A673 (cell line): ENCODE measurements at regions not wholly inside any gene's neighbourhood (a gene's known extent, or its start where the extent isn't known, plus 50 kb on each side); places are given as distances from the start of the nearest gene placed in this dataset.

Experiments
- BruUV-seq: library from RNA; stranded (reverse); fragments of 400-500 nt; replicated peaks from 2 replicates; lab custom pipeline; 2021; lab: Mats Ljungman, UMichigan
- CTCF ChIA-PET: fragments of 300-600 bp; sonication (Branson Sonifier 250); formaldehyde crosslinking; loops from one replicate; lab custom pipeline; 2022; ENCODE audit warnings: antibody characterized with exemption; lab: Charles Lee
- POLR2A ChIA-PET: fragments of 300-600 bp; sonication (Branson Sonifier 250); formaldehyde crosslinking; loops from one replicate; lab custom pipeline; 2022; ENCODE audit warnings: antibody characterized with exemption; ENCODE audit not compliant: low non-redundant PET; lab: Charles Lee
- DNase-seq: peaks from one replicate; pipeline ENCODE4 v3.0.0-alpha.2; 2015; ENCODE audit warnings: low spot score
- H3K27ac ChIP-seq: fragments of 200-600 bp; sonication (generic); 2 replicates; pipeline ENCODE4 v1.5.1; 2016; ENCODE audit warnings: mixed run types, low read depth, mild to moderate bottlenecking, mixed read lengths, antibody characterized with exemption, low read length; ENCODE audit not compliant: poor library complexity, severe bottlenecking
- H3K27me3 ChIP-seq: fragments of 200-600 bp; sonication (generic); replicated peaks from 2 replicates; pipeline ENCODE4 v1.6.1; 2017; ENCODE audit warnings: mixed run types, low read depth, mild to moderate bottlenecking, mixed read lengths, antibody characterized with exemption, low read length; ENCODE audit not compliant: insufficient read depth, poor library complexity
- H3K36me3 ChIP-seq: fragments of 200-600 bp; sonication (generic); 2 replicates; pipeline ENCODE4 v1.6.1; 2016; ENCODE audit warnings: mixed run types, mild to moderate bottlenecking, mixed read lengths, antibody characterized with exemption, low read length; ENCODE audit not compliant: insufficient read depth, poor library complexity, severe bottlenecking
- H3K4me1 ChIP-seq: fragments of 200-600 bp; sonication (generic); 2 replicates; pipeline ENCODE4 v1.6.1; 2017; ENCODE audit warnings: mixed run types, mild to moderate bottlenecking, mixed read lengths, antibody characterized with exemption, low read length; ENCODE audit not compliant: insufficient read depth, poor library complexity, severe bottlenecking
- H3K4me3 ChIP-seq: fragments of 200-600 bp; sonication (generic); 2 replicates; pipeline ENCODE4 v1.5.1; 2016; ENCODE audit warnings: low read depth, mixed run types, mild to moderate bottlenecking, mixed read lengths, low read length; ENCODE audit not compliant: poor library complexity, severe bottlenecking
- H3K9me3 ChIP-seq: fragments of 200-600 bp; sonication (generic); 2 replicates; pipeline ENCODE4 v1.6.1; 2016; ENCODE audit warnings: mixed run types, low read depth, mild to moderate bottlenecking, mixed read lengths, antibody characterized with exemption, low read length; ENCODE audit not compliant: poor library complexity, severe bottlenecking
- EZH2 ChIP-seq: fragments of 200-600 bp; sonication (generic); IDR thresholded peaks from 2 replicates; pipeline ENCODE4 v1.6.1; 2017; ENCODE audit warnings: borderline replicate concordance, low read depth, mild to moderate bottlenecking, mixed read lengths, antibody characterized with exemption, low read length; ENCODE audit not compliant: poor library complexity, severe bottlenecking
- intact Hi-C: fragments of 100-400 bp; cut with micrococcal nuclease; formaldehyde crosslinking; loops from one replicate; pipeline ENCODE4 v1.10.0; 2022; ENCODE audit not compliant: unreplicated experiment
- TF ChIP-seq, protein P1 (sequence below): fragments of 300-800, 200-600 bp; sonication (generic); conservative IDR thresholded peaks from 2 replicates; pipeline ENCODE4 v1.5.1; 2017; ENCODE audit warnings: low read depth, mild to moderate bottlenecking, antibody characterized with exemption, low read length, moderate library complexity, mixed read lengths

DNA sequence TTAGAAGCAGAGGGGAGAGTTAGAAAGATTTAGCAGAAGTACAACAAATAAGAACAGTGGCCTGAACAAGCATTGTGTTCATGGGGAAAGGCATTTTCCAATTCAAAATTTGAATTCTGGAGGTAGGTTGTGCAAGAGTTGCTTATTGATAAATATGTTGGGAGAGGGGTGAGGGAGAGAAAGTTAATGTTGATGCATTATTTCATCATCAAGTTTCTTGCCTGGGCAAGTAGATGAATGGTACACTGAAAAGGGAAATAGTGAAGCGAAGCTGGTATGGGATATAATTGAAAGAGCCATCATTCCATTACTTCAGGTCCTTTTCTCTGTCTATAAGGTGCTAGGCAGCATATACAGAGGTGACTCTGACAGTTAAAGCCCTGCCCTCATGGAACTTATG, 288.9 kb upstream of the GBE1 start:
- H3K27me3 ChIP-seq: no peaks in the 10 kb centered on the region
- ChIA-PET CTCF (no interaction called here), POLR2A (no interaction called here)
- TF ChIP-seq, protein P1, sequence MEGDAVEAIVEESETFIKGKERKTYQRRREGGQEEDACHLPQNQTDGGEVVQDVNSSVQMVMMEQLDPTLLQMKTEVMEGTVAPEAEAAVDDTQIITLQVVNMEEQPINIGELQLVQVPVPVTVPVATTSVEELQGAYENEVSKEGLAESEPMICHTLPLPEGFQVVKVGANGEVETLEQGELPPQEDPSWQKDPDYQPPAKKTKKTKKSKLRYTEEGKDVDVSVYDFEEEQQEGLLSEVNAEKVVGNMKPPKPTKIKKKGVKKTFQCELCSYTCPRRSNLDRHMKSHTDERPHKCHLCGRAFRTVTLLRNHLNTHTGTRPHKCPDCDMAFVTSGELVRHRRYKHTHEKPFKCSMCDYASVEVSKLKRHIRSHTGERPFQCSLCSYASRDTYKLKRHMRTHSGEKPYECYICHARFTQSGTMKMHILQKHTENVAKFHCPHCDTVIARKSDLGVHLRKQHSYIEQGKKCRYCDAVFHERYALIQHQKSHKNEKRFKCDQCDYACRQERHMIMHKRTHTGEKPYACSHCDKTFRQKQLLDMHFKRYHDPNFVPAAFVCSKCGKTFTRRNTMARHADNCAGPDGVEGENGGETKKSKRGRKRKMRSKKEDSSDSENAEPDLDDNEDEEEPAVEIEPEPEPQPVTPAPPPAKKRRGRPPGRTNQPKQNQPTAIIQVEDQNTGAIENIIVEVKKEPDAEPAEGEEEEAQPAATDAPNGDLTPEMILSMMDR: no peak
- no peak for TF ChIP-seq EZH2
- no TSS peak for BruUV-seq
- H3K4me3 ChIP-seq: no peak overlapping the region
- no peaks in the 10 kb centered on the region for H3K4me1 ChIP-seq
- no peak for DNase-seq
- H3K27ac ChIP-seq: no peak overlapping the region
- no peaks in the 10 kb centered on the region for H3K36me3 ChIP-seq
- intact Hi-C loops: no loop called here
- no peaks in the 10 kb centered on the region for H3K9me3 ChIP-seq

DNA sequence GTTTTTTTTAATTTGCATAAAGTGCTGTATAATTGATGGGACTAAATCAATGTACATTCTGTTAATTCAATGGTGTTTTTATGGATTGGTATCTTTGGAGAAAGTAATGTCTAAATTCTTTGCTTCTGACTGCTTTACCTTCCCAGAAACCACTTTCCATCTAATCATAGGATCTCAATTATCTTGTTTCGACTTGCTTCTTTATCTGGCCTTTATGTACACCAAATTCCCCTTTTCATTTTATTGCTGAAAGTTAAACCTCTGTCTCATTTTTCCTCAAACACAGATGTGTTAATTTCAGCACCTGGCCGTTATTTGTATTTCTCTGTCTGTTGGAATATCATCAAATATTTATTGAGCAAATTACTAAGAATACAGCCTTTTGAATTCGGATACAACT, 287.3 kb upstream of the GBE1 start:
- H3K4me3 ChIP-seq: no peak overlapping the region
- no peaks in the 10 kb centered on the region for H3K27me3 ChIP-seq
- ChIA-PET POLR2A (no interaction called here), CTCF (no interaction called here)
- BruUV-seq: no TSS peak
- H3K9me3 ChIP-seq: no peaks in the 10 kb centered on the region
- DNase-seq: no peak
- H3K27ac ChIP-seq: no peak overlapping the region
- no peak for TF ChIP-seq EZH2
- no peaks in the 10 kb centered on the region for H3K4me1 ChIP-seq
- no peaks in the 10 kb centered on the region for H3K36me3 ChIP-seq
- intact Hi-C loops: no loop called here

DNA sequence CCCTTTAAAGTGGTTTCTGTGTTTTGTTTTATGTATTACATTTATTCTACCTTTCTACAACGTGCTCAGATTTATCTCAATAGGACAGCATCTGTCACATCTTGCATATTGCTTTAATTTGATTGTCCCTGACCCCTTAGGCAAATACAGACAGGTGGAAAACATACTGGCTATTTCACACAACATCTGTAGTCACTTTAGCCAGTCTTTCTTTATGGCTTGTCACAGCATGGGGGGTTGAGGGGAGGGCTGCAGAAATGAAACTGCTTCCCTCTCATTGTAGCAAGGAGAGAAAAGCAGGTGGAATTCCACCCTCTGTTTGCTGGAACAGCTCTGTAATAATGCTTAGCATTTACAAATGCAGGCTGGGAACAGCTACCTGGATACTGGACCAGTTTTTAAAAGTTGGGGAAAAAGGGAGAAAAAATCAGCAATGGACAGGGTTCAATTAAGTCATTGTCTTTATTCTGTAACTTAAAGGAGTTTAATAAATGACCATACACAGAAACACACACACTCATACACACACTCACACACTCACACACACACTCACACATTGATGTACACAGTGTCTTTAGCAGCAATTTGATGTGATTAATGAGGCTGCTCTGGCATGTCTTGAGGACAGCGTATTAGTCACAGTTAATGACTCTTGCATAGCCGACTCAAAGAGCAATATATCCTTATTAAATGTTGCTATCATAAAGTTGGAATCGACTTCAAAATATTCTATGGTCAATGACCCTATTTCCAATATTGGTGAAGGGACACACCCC, 283.7 kb upstream of the GBE1 start:
- CTCF ChIA-PET: no interaction called here
- Histone ChIP-seq H3K9me3 (no peaks in the 10 kb centered on the region), H3K4me3 (no peak overlapping the region), H3K36me3 (no peaks in the 10 kb centered on the region), H3K27ac (no peak overlapping the region), H3K27me3 (no peaks in the 10 kb centered on the region), H3K4me1 (no peaks in the 10 kb centered on the region)
- POLR2A ChIA-PET: no interaction called here
- DNase-seq: peak; percentile 14
- TF ChIP-seq, protein P1: no peak
- TF ChIP-seq EZH2: no peak
- intact Hi-C loops: no loop called here
- BruUV-seq: no TSS peak

DNA sequence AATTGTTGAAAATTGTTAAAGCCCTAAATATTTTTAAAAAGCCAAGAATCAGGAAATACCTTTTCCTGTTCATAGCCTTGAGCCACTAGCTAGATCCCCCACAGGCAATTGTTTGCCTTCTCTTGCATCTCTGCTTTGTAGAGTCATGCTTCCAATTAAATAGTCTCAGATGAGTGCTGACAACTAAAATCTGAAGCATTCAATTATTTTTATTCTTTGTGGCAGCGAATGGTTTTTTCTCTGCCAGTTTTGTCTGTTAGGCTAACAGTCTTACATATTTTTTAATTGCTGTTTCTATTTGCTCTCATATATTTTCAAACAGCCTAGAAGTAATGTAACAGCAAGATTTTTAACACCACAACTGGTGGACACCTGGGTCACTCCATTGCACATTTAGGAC, 277.1 kb upstream of the GBE1 start:
- BruUV-seq: no TSS peak
- TF ChIP-seq, protein P1: no peak
- TF ChIP-seq EZH2: no peak
- H3K27ac ChIP-seq: no peak overlapping the region
- DNase-seq: no peak
- POLR2A ChIA-PET: no interaction called here
- CTCF ChIA-PET: no interaction called here
- intact Hi-C loops: no loop called here
- H3K4me1 ChIP-seq: no peaks in the 10 kb centered on the region
- no peaks in the 10 kb centered on the region for H3K36me3 ChIP-seq
- no peaks in the 10 kb centered on the region for H3K27me3 ChIP-seq
- H3K9me3 ChIP-seq: no peaks in the 10 kb centered on the region
- H3K4me3 ChIP-seq: no peak overlapping the region
